ENCODE measurements at regions not wholly inside any gene's neighbourhood (a gene's known extent, or its start where the extent isn't known, plus 50 kb on each side); places are given as distances from the start of the nearest gene placed in this dataset.

DNA sequence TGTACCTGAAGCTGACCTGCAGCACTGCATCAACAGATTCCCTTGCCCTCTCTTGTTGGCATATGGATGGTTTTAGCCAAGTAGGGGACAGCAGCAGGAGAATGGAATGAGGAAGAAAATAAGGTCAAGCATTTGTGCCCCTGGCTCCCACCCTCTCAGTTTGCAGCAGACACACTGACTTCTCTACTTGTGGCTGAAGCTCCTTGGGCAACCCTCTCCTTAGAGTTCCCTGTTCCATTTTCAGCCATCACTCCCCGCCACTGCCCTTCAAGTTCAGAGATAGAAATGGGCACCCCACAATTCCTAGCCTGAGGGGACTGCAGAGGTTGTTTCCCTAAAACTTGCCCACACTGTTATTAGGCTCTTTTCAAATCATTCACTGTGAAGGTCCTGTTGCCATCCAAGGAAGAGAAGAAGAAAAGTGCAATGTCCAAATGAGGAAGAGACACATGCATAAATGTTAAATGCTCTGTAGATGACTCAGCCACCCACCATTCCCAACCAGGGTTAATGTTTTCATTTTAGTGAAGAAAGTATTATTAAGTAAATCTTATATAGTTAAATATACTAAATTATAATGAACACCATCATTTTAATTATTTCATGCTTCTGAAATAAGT, 295.9 kb upstream of the UBE2E2 start:
- TF ChIP-seq ZBTB33 (CRISPR knock-in tag; IDR thresholded peaks at IDR 0.05) (no peak), ZNF747 (CRISPR knock-in tag; IDR thresholded peaks at IDR 0.05; ENCODE audit: borderline replicate concordance) (no peak), HNRNPLL (IDR thresholded peaks at IDR 0.05; ENCODE audit: low read depth, low read length, poor library complexity, severe bottlenecking) (no peak), BCLAF1 (IDR thresholded peaks at IDR 0.05) (no peak)

Data from HepG2 (cell line).